Panc1 (cell line): ENCODE measurements at regions not wholly inside any gene's neighbourhood (a gene's known extent, or its start where the extent isn't known, plus 50 kb on each side); places are given as distances from the start of the nearest gene placed in this dataset.

Experiments
- ATAC-seq: fragments of 200-7000 bp; cut with Tn5 transposase; 2 replicates; pipeline ENCODE4 v1.9.1; 2020; ENCODE audit warnings: mild to moderate bottlenecking, moderate library complexity
- BruUV-seq: library from RNA; stranded (reverse); fragments of 400-500 nt; replicated peaks from 2 replicates; lab custom pipeline; 2021; lab: Mats Ljungman, UMichigan
- CTCF ChIA-PET: fragments of 300-600 bp; sonication (Branson Sonifier 250); formaldehyde crosslinking; loops from one replicate; lab custom pipeline; 2022; ENCODE audit warnings: antibody characterized with exemption; lab: Charles Lee
- POLR2A ChIA-PET: fragments of 300-600 bp; sonication (Branson Sonifier 250); formaldehyde crosslinking; loops from one replicate; lab custom pipeline; 2022; ENCODE audit warnings: antibody characterized with exemption; lab: Charles Lee
- DNase-seq: peaks from one replicate; pipeline ENCODE4 v3.0.0-alpha.2; 2010; ENCODE audit warnings: low read depth, low spot score
- H3K27ac ChIP-seq: 2 replicates; pipeline ENCODE4 v1.5.1; 2011; ENCODE audit warnings: mild to moderate bottlenecking, low read length, inconsistent platforms
- H3K27me3 ChIP-seq: fragments of 200-500 bp; sonication (Bioruptor generic); 2 replicates; pipeline ENCODE4 v1.6.0; 2014; ENCODE audit warnings: low read length, inconsistent platforms; ENCODE audit not compliant: control insufficient read depth, insufficient read depth
- H3K36me3 ChIP-seq: fragments of 200-500 bp; sonication (Bioruptor generic); 2 replicates; pipeline ENCODE4 v1.5.1; 2014; ENCODE audit warnings: inconsistent platforms, mild to moderate bottlenecking, low read length, moderate library complexity; ENCODE audit not compliant: control insufficient read depth, insufficient read depth
- H3K4me1 ChIP-seq: 2 replicates; pipeline ENCODE4 v1.5.1; 2011; ENCODE audit warnings: inconsistent platforms, mild to moderate bottlenecking, low read length, moderate library complexity; ENCODE audit not compliant: control insufficient read depth, insufficient read depth
- H3K4me3 ChIP-seq, 2 experiments: 2 replicates each; pipeline ENCODE4 v1.5.1; 2011 to 2012; ENCODE audit warnings: low read depth in 2 of 2, low read length in 2 of 2, mild to moderate bottlenecking in 2 of 2, inconsistent platforms in 1 of 2, moderate library complexity in 1 of 2
- H3K9me3 ChIP-seq: fragments of 200-500 bp; sonication (Bioruptor generic); 2 replicates; pipeline ENCODE4 v1.5.1; 2014; ENCODE audit warnings: low read depth, mild to moderate bottlenecking, inconsistent platforms, low read length, moderate library complexity; ENCODE audit not compliant: control insufficient read depth, insufficient read depth
- CTCF ChIP-seq: fragments of 450-650 bp; IDR thresholded peaks from 2 replicates; pipeline ENCODE4 v1.5.1; 2017; ENCODE audit warnings: mild to moderate bottlenecking
- POLR2AphosphoS5 ChIP-seq: IDR thresholded peaks from 2 replicates; pipeline ENCODE4 v1.6.1; 2012; ENCODE audit warnings: mild to moderate bottlenecking, low read depth, low read length, moderate library complexity
- REST ChIP-seq, 2 experiments: IDR thresholded peaks; 2 replicates each; pipeline ENCODE4 v1.6.1; 2011 to 2012; ENCODE audit warnings: low read depth in 2 of 2, control low read depth in 1 of 2, low read length in 1 of 2, mild to moderate bottlenecking in 1 of 2, moderate library complexity in 1 of 2; ENCODE audit not compliant: insufficient read depth in 1 of 2
- TCF7L2 ChIP-seq: IDR thresholded peaks from 2 replicates; pipeline ENCODE4 v1.6.1; 2011; ENCODE audit warnings: mild to moderate bottlenecking, low read depth, low read length, inconsistent platforms
- in situ Hi-C: cut with HindIII; loops from 2 replicates; pipeline ENCODE4 v1.10.0; 2016; ENCODE audit warnings: low sequenced_read_pairs, low pct_unique_long_range_greater_than_20kb
- intact Hi-C: fragments of 100-400 bp; cut with micrococcal nuclease; formaldehyde crosslinking; loops from one replicate; pipeline ENCODE4 v1.10.0; 2022; ENCODE audit not compliant: unreplicated experiment

- CTCF ChIA-PET, result no interaction called here
- no peak for TF ChIP-seq POLR2AphosphoS5
- TF ChIP-seq CTCF, result peak; percentile 69
- TF ChIP-seq REST (IDR thresholded peaks at IDR 0.05; ENCODE audit: insufficient read depth in 1 of 2, low read depth in 2 of 2, low read length in 1 of 2), result no peak
Observed at GRCh38 chr3:83523470-83524073, 1435.2 kb upstream of the CADM2 start.

GRCh38 chr3:83524901-83525300 lies 1433.9 kb upstream of the CADM2 start:
- no peaks in the 10 kb centered on the region for H3K36me3 ChIP-seq
- ChIA-PET POLR2A (no interaction called here), CTCF (no interaction called here)
- TF ChIP-seq CTCF, result no peak
- TF ChIP-seq TCF7L2, result no peak
- no peak for TF ChIP-seq POLR2AphosphoS5
- no peak for TF ChIP-seq REST (IDR thresholded peaks at IDR 0.05; ENCODE audit: insufficient read depth in 1 of 2, low read depth in 2 of 2, low read length in 1 of 2)
- no peak for DNase-seq
- H3K27me3 ChIP-seq, result no peaks in the 10 kb centered on the region
- in situ Hi-C loops (no loop called here), intact Hi-C loops (no loop called here)
- H3K4me1 ChIP-seq, result no peaks in the 10 kb centered on the region
- no peak for ATAC-seq
- H3K27ac ChIP-seq, result no peak overlapping the region
- no peaks in the 10 kb centered on the region for H3K9me3 ChIP-seq
- no peak overlapping the region for H3K4me3 ChIP-seq
- no TSS peak for BruUV-seq

More at GRCh38 chr3:83523470-83524073, 1435.2 kb upstream of the CADM2 start:
- Histone ChIP-seq H3K36me3 (no peaks in the 10 kb centered on the region), H3K4me3 (no peak overlapping the region), H3K27me3 (no peaks in the 10 kb centered on the region), H3K4me1 (no peaks in the 10 kb centered on the region), H3K27ac (no peak overlapping the region), H3K9me3 (no peaks in the 10 kb centered on the region)
- DNase-seq (peak; percentile 48), ATAC-seq (peak; percentile 93)
- in situ Hi-C loops, result no loop called here
- POLR2A ChIA-PET, result no interaction called here
- intact Hi-C loops, result no loop called here
- BruUV-seq, result no TSS peak
